CD14-positive monocyte (primary cell): ENCODE measurements at regions not wholly inside any gene's neighbourhood (a gene's known extent, or its start where the extent isn't known, plus 50 kb on each side); places are given as distances from the start of the nearest gene placed in this dataset.

Experiments used
- DNase-seq, 3 donors: peaks; one replicate each; pipeline ENCODE4 v3.0.0-alpha.2; 2011 to 2022
- H2AFZ ChIP-seq: 2 replicates; pipeline ENCODE4 v1.6.0; 2012; ENCODE audit warnings: mild to moderate bottlenecking, low read depth, low read length, inconsistent platforms; ENCODE audit not compliant: insufficient read depth, poor library complexity, severe bottlenecking
- H3K27ac ChIP-seq, 2 donors: 1 replicate in 1 of 2; 2 replicates in 1 of 2; pipeline ENCODE4 v1.5.1; 2012 to 2013; ENCODE audit warnings: low read length in 2 of 2, control low read depth in 1 of 2, inconsistent platforms in 1 of 2, low read depth in 1 of 2, mild to moderate bottlenecking in 1 of 2
- H3K27me3 ChIP-seq, 2 donors: one replicate each; pipeline versions ENCODE4 v1.6.0 to v1.6.1; 2011 to 2013; ENCODE audit warnings: low read length in 2 of 2; ENCODE audit not compliant: control insufficient read depth in 2 of 2, insufficient read depth in 2 of 2
- H3K36me3 ChIP-seq, 2 donors: replicated peaks in 1 of 2; 1 replicate in 1 of 2; 2 replicates in 1 of 2; pipeline versions ENCODE4 v1.5.1 to v1.6.1; 2012 to 2013; ENCODE audit warnings: low read length in 2 of 2, control low read depth in 1 of 2, inconsistent platforms in 1 of 2, mild to moderate bottlenecking in 1 of 2; ENCODE audit not compliant: insufficient read depth in 2 of 2, control insufficient read depth in 1 of 2
- H3K4me1 ChIP-seq, 2 donors: 1 replicate in 1 of 2; 2 replicates in 1 of 2; pipeline versions ENCODE4 v1.5.1 to v1.6.1; 2012 to 2013; ENCODE audit warnings: low read length in 2 of 2, control low read depth in 1 of 2, inconsistent platforms in 1 of 2, mild to moderate bottlenecking in 1 of 2, moderate library complexity in 1 of 2; ENCODE audit not compliant: insufficient read depth in 2 of 2, control insufficient read depth in 1 of 2
- H3K4me2 ChIP-seq: replicated peaks from 2 replicates; pipeline ENCODE3; 2012; ENCODE audit warnings: low read length, moderate library complexity, mild to moderate bottlenecking; ENCODE audit not compliant: poor library complexity, severe bottlenecking; ENCODE audit errors: extremely low read depth
- H3K4me3 ChIP-seq, 3 experiments: fragments of 200-600 bp in 1 of 3; sonication (generic) in 1 of 3; replicated peaks in 1 of 3; 1 replicate in 2 of 3; 2 replicates in 1 of 3; pipeline ENCODE4 v1.5.1; 2011 to 2013; ENCODE audit warnings: low read length in 3 of 3, mild to moderate bottlenecking in 3 of 3, control low read depth in 2 of 3, low read depth in 2 of 3, inconsistent platforms in 1 of 3, moderate library complexity in 1 of 3
- H3K79me2 ChIP-seq: 2 replicates; pipeline ENCODE4 v1.6.0; 2012; ENCODE audit warnings: mild to moderate bottlenecking, control low read depth, inconsistent platforms, low read length, moderate library complexity; ENCODE audit not compliant: insufficient read depth
- H3K9ac ChIP-seq: 2 replicates; pipeline ENCODE4 v1.6.0; 2017; ENCODE audit warnings: low read length, mild to moderate bottlenecking; ENCODE audit not compliant: insufficient read depth, poor library complexity, severe bottlenecking
- H3K9me3 ChIP-seq, 2 donors: replicated peaks in 1 of 2; 1 replicate in 1 of 2; 2 replicates in 1 of 2; pipeline versions ENCODE4 v1.5.1 to v1.6.1; 2012 to 2013; ENCODE audit warnings: low read length in 2 of 2, control low read depth in 1 of 2; ENCODE audit not compliant: control insufficient read depth in 1 of 2, insufficient read depth in 1 of 2
- H4K20me1 ChIP-seq: 2 replicates; pipeline ENCODE4 v1.6.0; 2012; ENCODE audit warnings: mild to moderate bottlenecking, low read length, control low read depth, moderate library complexity; ENCODE audit not compliant: insufficient read depth
- H3K27ac Mint-ChIP-seq, 7 donors: one replicate each; pipeline ENCODE4 v1.8.0; 2020; ENCODE audit warnings: mild to moderate bottlenecking in 7 of 7, mixed read lengths in 7 of 7, moderate library complexity in 6 of 7, inconsistent platforms in 2 of 7
- H3K27me3 Mint-ChIP-seq, 3 donors: one replicate each; pipeline ENCODE4 v1.8.0; 2021 to 2022; ENCODE audit warnings: low read depth in 3 of 3, mild to moderate bottlenecking in 3 of 3, mixed read lengths in 3 of 3, moderate library complexity in 3 of 3, inconsistent platforms in 1 of 3
- H3K36me3 Mint-ChIP-seq, 2 donors: one replicate each; pipeline ENCODE4 v1.8.0; 2020; ENCODE audit warnings: mixed read lengths in 2 of 2, inconsistent platforms in 1 of 2, mild to moderate bottlenecking in 1 of 2
- H3K4me1 Mint-ChIP-seq: one replicate; pipeline ENCODE4 v1.8.0; 2020; ENCODE audit warnings: mild to moderate bottlenecking, mixed read lengths
- H3K4me3 Mint-ChIP-seq, 2 donors: one replicate each; pipeline ENCODE4 v1.8.0; 2020; ENCODE audit warnings: mild to moderate bottlenecking in 2 of 2, mixed read lengths in 2 of 2, moderate library complexity in 1 of 2
- H3K9me3 Mint-ChIP-seq, 7 donors: one replicate each; pipeline ENCODE4 v1.8.0; 2020 to 2022; ENCODE audit warnings: mixed read lengths in 7 of 7, mild to moderate bottlenecking in 6 of 7, moderate library complexity in 6 of 7, inconsistent platforms in 2 of 7
- CTCF ChIP-seq: fragments of 200-600 bp; IDR thresholded peaks from one replicate; pipeline ENCODE4 v1.8.0; 2022; ENCODE audit warnings: antibody characterized with exemption, mild to moderate bottlenecking
- WGBS: methylation state at CpG from one replicate; pipeline ENCODE4 v1.1.5; 2013; ENCODE audit warnings: missing lambda C conversion rate; ENCODE audit not compliant: insufficient coverage; 5-methylcytosine and 5-hydroxymethylcytosine counted together
- intact Hi-C, 2 donors: fragments of 100-400 bp; cut with micrococcal nuclease; formaldehyde crosslinking; loops; one replicate each; pipeline versions ENCODE4 v1.15.0 to v1.15.1; 2023

- intact Hi-C loops = no loop called here
- H3K27ac Mint-ChIP-seq = peak overlapping the region in 2 of 7 donors; percentile 2 to 33
- Histone ChIP-seq H3K4me2 (no peak overlapping the region), H3K79me2 (peaks cover 25% of the 10 kb centered on the region), H3K4me3 (no peak overlapping the region), H4K20me1 (no peaks in the 10 kb centered on the region), H3K9ac (no peak overlapping the region), H3K4me1 (peaks cover 22 to 27% of the 10 kb centered on the region in 2 donors), H3K27ac (no peak overlapping the region), H3K9me3 (no peaks in the 10 kb centered on the region), H3K27me3 (no peaks in the 10 kb centered on the region), H3K36me3 (peaks cover 27 to 46% of the 10 kb centered on the region in 2 donors), H2AFZ (no peak overlapping the region)
- TF ChIP-seq CTCF = no peak
- H3K36me3 Mint-ChIP-seq = peaks cover 34 to 36% of the 10 kb centered on the region in 2 donors
- no peaks in the 10 kb centered on the region for H3K27me3 Mint-ChIP-seq
- H3K9me3 Mint-ChIP-seq = no peaks in the 10 kb centered on the region
- peaks cover 33% of the 10 kb centered on the region for H3K4me1 Mint-ChIP-seq
- H3K4me3 Mint-ChIP-seq = no peak overlapping the region
- no peak for DNase-seq
- WGBS = no CpG with 5 or more reads among the region's 4 CpGs
Observed at GRCh38 chr6:25113436-25113835, 165.7 kb upstream of the CARMIL1 start.

GRCh38 chr6:25118038-25118437, 161.1 kb upstream of the CARMIL1 start:
- Histone ChIP-seq H3K27me3 (no peaks in the 10 kb centered on the region), H3K9me3 (no peaks in the 10 kb centered on the region), H3K27ac (peak overlapping the region in 1 of 2 donors; percentile 44), H4K20me1 (no peaks in the 10 kb centered on the region), H2AFZ (peak overlapping the region; percentile 21), H3K79me2 (peaks cover 52% of the 10 kb centered on the region), H3K4me1 (peaks cover 8 to 9% of the 10 kb centered on the region in 2 donors), H3K36me3 (peaks cover 15 to 26% of the 10 kb centered on the region in 2 donors), H3K4me2 (peak overlapping the region; percentile 6), H3K9ac (no peak overlapping the region), H3K4me3 (no peak overlapping the region)
- H3K36me3 Mint-ChIP-seq = peaks cover 25 to 26% of the 10 kb centered on the region in 2 donors
- H3K4me1 Mint-ChIP-seq = peaks cover 27% of the 10 kb centered on the region
- H3K27ac Mint-ChIP-seq = peak overlapping the region in 5 of 7 donors; percentile 30 to 81 (median 65)
- peak in 1 of 3 donors; percentile 12 for DNase-seq
- WGBS = no CpG with 5 or more reads among the region's 3 CpGs
- intact Hi-C loops = no loop called here
- H3K4me3 Mint-ChIP-seq = no peak overlapping the region
- peaks cover 0 to 4% (median 0%) of the 10 kb centered on the region in 7 donors for H3K9me3 Mint-ChIP-seq
- H3K27me3 Mint-ChIP-seq = no peaks in the 10 kb centered on the region
- TF ChIP-seq CTCF = no peak
